MM.1S (cell line): ENCODE measurements at regions not wholly inside any gene's neighbourhood (a gene's known extent, or its start where the extent isn't known, plus 50 kb on each side); places are given as distances from the start of the nearest gene placed in this dataset.

Experiments used
- DNase-seq: peaks from one replicate; pipeline ENCODE4 v3.0.0-alpha.2; 2015
- H2AFZ ChIP-seq: fragments of 300-600 bp; sonication (generic); 2 replicates; pipeline ENCODE4 v1.6.0; 2016; ENCODE audit warnings: antibody characterized with exemption, low read length
- H3F3A ChIP-seq: fragments of 300-600 bp; sonication (generic); 2 replicates; pipeline ENCODE4 v1.6.1; 2016; ENCODE audit warnings: mild to moderate bottlenecking, antibody characterized with exemption, low read length, moderate library complexity, mixed read lengths; ENCODE audit not compliant: insufficient read depth
- H3K27ac ChIP-seq: fragments of 300-600 bp; sonication (generic); 2 replicates; pipeline ENCODE4 v1.5.1; 2016; ENCODE audit warnings: mild to moderate bottlenecking, low read length
- H3K27me3 ChIP-seq: fragments of 300-600 bp; sonication (generic); replicated peaks from 2 replicates; pipeline ENCODE4 v1.6.0; 2016; ENCODE audit warnings: low read length; ENCODE audit not compliant: insufficient read depth
- H3K36me3 ChIP-seq: fragments of 300-600 bp; sonication (generic); replicated peaks from 2 replicates; pipeline ENCODE4 v1.6.1; 2016; ENCODE audit warnings: mild to moderate bottlenecking, low read length, mixed read lengths; ENCODE audit not compliant: insufficient read depth
- H3K4me1 ChIP-seq: fragments of 300-600 bp; sonication (generic); 2 replicates; pipeline ENCODE4 v1.6.1; 2016; ENCODE audit warnings: low read length, mixed read lengths
- H3K4me2 ChIP-seq: fragments of 300-600 bp; sonication (generic); 2 replicates; pipeline ENCODE4 v1.6.0; 2016; ENCODE audit warnings: low read depth, low read length
- H3K4me3 ChIP-seq: fragments of 300-600 bp; sonication (generic); 2 replicates; pipeline ENCODE4 v1.5.1; 2016; ENCODE audit warnings: low read length, mixed read lengths
- H3K79me2 ChIP-seq: fragments of 300-600 bp; sonication (generic); 2 replicates; pipeline ENCODE4 v1.6.1; 2016; ENCODE audit warnings: mixed run types, low read length, mixed read lengths
- H3K9ac ChIP-seq: fragments of 300-600 bp; sonication (generic); 2 replicates; pipeline ENCODE4 v1.6.1; 2016; ENCODE audit warnings: low read length, mixed read lengths
- H3K9me2 ChIP-seq: fragments of 300-600 bp; sonication (generic); replicated peaks from 2 replicates; pipeline ENCODE4 v1.6.1; 2016; ENCODE audit warnings: mild to moderate bottlenecking, low read length, mixed read lengths; ENCODE audit not compliant: insufficient read depth
- H3K9me3 ChIP-seq: fragments of 300-600 bp; sonication (generic); replicated peaks from 2 replicates; pipeline ENCODE4 v1.6.1; 2016; ENCODE audit warnings: mild to moderate bottlenecking, low read length, mixed read lengths; ENCODE audit not compliant: insufficient read depth
- H4K20me1 ChIP-seq: fragments of 300-600 bp; sonication (generic); 2 replicates; pipeline ENCODE4 v1.6.1; 2016; ENCODE audit warnings: mild to moderate bottlenecking, low read length, moderate library complexity, mixed read lengths; ENCODE audit not compliant: insufficient read depth
- CTCF ChIP-seq: fragments of 300-600 bp; sonication (generic); IDR thresholded peaks from 2 replicates; pipeline ENCODE4 v1.5.1; 2016; ENCODE audit warnings: antibody characterized with exemption, low read length, mixed read lengths
- EZH2 ChIP-seq: fragments of 300-600 bp; sonication (generic); optimal IDR thresholded peaks from 2 replicates; pipeline ENCODE3; 2017; ENCODE audit warnings: low read depth, mild to moderate bottlenecking, antibody characterized with exemption, low read length, mixed read lengths
- EZH2phosphoT487 ChIP-seq: fragments of 300-600 bp; sonication (generic); IDR thresholded peaks from 2 replicates; pipeline ENCODE4 v1.6.1; 2018; ENCODE audit warnings: antibody characterized with exemption, low read length

GRCh38 chr14:55944757-55945156, 173.5 kb upstream of the PELI2 start:
- Histone ChIP-seq H3F3A (no peaks in the 10 kb centered on the region), H3K9ac (no peak overlapping the region), H3K36me3 (no peaks in the 10 kb centered on the region), H3K4me2 (no peak overlapping the region), H3K9me2 (no peaks in the 10 kb centered on the region), H2AFZ (no peak overlapping the region), H3K79me2 (no peaks in the 10 kb centered on the region), H4K20me1 (no peaks in the 10 kb centered on the region), H3K27me3 (no peaks in the 10 kb centered on the region), H3K9me3 (no peaks in the 10 kb centered on the region), H3K4me3 (no peak overlapping the region), H3K4me1 (no peaks in the 10 kb centered on the region), H3K27ac (no peak overlapping the region)
- TF ChIP-seq EZH2 (no peak), EZH2phosphoT487 (no peak), CTCF (no peak)
- no peak for DNase-seq

DNA sequence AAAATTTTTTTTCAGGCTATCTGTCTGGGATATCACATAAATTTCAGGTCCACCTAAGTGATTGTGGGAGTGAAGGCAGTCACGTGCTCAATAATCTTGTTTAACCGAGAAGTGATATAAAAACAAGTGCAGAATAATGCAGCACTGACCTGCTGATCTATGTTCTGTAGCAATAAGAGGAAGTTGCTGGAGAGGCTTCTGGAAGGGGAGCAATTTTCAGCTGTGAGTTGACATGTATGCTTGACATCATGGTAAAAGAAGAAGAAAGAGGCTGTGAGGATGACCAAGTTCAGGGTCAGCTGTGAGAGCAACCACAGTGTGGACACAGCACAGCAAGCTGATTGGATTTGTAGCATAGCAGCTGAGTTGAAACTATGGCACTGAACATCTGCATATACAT, 172.0 kb upstream of the PELI2 start:
- no peak for DNase-seq
- no peaks in the 10 kb centered on the region for H3F3A ChIP-seq
- no peaks in the 10 kb centered on the region for H3K27me3 ChIP-seq
- no peak overlapping the region for H3K9ac ChIP-seq
- no peaks in the 10 kb centered on the region for H3K9me3 ChIP-seq
- no peak overlapping the region for H3K27ac ChIP-seq
- H3K9me2 ChIP-seq, result no peaks in the 10 kb centered on the region
- H3K36me3 ChIP-seq, result no peaks in the 10 kb centered on the region
- H3K4me2 ChIP-seq, result no peak overlapping the region
- H3K79me2 ChIP-seq, result no peaks in the 10 kb centered on the region
- no peaks in the 10 kb centered on the region for H3K4me1 ChIP-seq
- no peak for TF ChIP-seq EZH2phosphoT487
- TF ChIP-seq EZH2, result no peak
- no peak for TF ChIP-seq CTCF
- H2AFZ ChIP-seq, result no peak overlapping the region
- no peak overlapping the region for H3K4me3 ChIP-seq
- H4K20me1 ChIP-seq, result no peaks in the 10 kb centered on the region

DNA sequence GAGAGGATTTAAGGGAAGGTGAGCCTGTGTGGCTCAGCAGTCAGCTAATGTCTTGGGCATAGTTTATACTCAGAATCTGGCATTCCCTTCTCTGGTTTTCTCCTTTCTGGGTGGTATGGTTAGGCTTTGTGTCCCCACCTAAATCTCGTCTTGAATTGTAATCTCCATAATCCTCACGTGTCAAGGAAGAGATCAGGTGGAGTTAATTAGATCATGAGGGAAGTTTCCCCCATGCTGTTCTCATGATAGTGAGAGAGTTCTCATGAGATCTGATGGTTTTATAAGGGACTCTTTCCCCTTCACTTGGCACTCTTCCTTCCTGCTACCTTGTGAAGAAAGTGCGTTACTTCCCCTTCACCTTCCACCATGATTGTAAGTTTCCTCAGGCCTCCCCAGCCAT, 169.8 kb upstream of the PELI2 start:
- Histone ChIP-seq H3K79me2 (no peaks in the 10 kb centered on the region), H3K27ac (no peak overlapping the region), H4K20me1 (no peaks in the 10 kb centered on the region), H3F3A (no peaks in the 10 kb centered on the region), H3K4me1 (no peaks in the 10 kb centered on the region), H3K4me3 (no peak overlapping the region), H3K9me2 (no peaks in the 10 kb centered on the region), H3K9ac (no peak overlapping the region), H2AFZ (no peak overlapping the region), H3K27me3 (no peaks in the 10 kb centered on the region), H3K36me3 (no peaks in the 10 kb centered on the region), H3K9me3 (no peaks in the 10 kb centered on the region), H3K4me2 (no peak overlapping the region)
- DNase-seq, result no peak
- TF ChIP-seq CTCF (no peak), EZH2phosphoT487 (no peak), EZH2 (no peak)

DNA sequence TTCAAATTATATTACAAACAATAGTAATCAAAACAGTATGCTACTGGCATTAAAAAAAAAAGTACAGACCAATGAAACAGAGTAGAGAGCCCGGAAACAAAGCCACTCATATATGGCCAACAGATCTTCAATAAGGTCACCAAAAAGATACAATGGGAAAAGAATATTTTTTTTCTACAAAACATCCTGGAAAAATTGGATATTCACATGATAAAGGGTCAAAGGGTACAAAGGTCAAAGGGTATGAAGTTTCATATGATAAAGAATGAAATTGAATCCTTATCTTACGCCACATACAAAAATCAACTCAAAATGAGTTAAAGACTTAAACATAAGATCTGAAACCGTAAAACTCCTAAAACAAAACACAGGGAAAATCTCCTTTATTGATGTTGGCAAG, 168.5 kb upstream of the PELI2 start:
- no peak overlapping the region for H2AFZ ChIP-seq
- no peaks in the 10 kb centered on the region for H3K9me2 ChIP-seq
- no peak for DNase-seq
- H3K27me3 ChIP-seq, result no peaks in the 10 kb centered on the region
- H4K20me1 ChIP-seq, result no peaks in the 10 kb centered on the region
- no peaks in the 10 kb centered on the region for H3K79me2 ChIP-seq
- no peak overlapping the region for H3K9ac ChIP-seq
- no peak overlapping the region for H3K27ac ChIP-seq
- H3K4me2 ChIP-seq, result no peak overlapping the region
- TF ChIP-seq CTCF, result no peak
- no peak for TF ChIP-seq EZH2
- no peak for TF ChIP-seq EZH2phosphoT487
- H3F3A ChIP-seq, result no peaks in the 10 kb centered on the region
- H3K9me3 ChIP-seq, result no peaks in the 10 kb centered on the region
- H3K36me3 ChIP-seq, result no peaks in the 10 kb centered on the region
- H3K4me1 ChIP-seq, result no peaks in the 10 kb centered on the region
- no peak overlapping the region for H3K4me3 ChIP-seq
